RWPE2 (cell line): ENCODE measurements at regions not wholly inside any gene's neighbourhood (a gene's known extent, or its start where the extent isn't known, plus 50 kb on each side); places are given as distances from the start of the nearest gene placed in this dataset.

Source experiments
- ATAC-seq: fragments of 200-7000 bp; cut with Tn5 transposase; 3 replicates; pipeline ENCODE4 v1.9.1; 2021; ENCODE audit warnings: low read depth
- DNase-seq: peaks from one replicate; pipeline ENCODE4 v3.0.0-alpha.2; 2020; ENCODE audit warnings: low spot score
- H3K27ac ChIP-seq: fragments of 450-650 bp; 2 replicates; pipeline ENCODE4 v1.5.1; 2017; ENCODE audit warnings: mild to moderate bottlenecking; ENCODE audit not compliant: poor library complexity, severe bottlenecking
- H3K27me3 ChIP-seq: fragments of 250-450 bp; sonication (Bioruptor Pico); 2 replicates; pipeline ENCODE4 v1.5.1; 2021; ENCODE audit warnings: mild to moderate bottlenecking, moderate library complexity; ENCODE audit not compliant: insufficient read depth, poor library complexity, severe bottlenecking
- H3K36me3 ChIP-seq: fragments of 250-450 bp; sonication (Bioruptor Pico); 2 replicates; pipeline ENCODE4 v1.5.1; 2020; ENCODE audit warnings: low read depth, mild to moderate bottlenecking, moderate library complexity
- H3K4me1 ChIP-seq: fragments of 250-450 bp; sonication (Bioruptor Pico); 2 replicates; pipeline ENCODE4 v1.5.1; 2021; ENCODE audit warnings: mild to moderate bottlenecking, moderate library complexity; ENCODE audit not compliant: insufficient read depth, poor library complexity, severe bottlenecking
- H3K4me3 ChIP-seq: fragments of 250-450 bp; sonication (Bioruptor Pico); 2 replicates; pipeline ENCODE4 v1.5.1; 2021; ENCODE audit warnings: mild to moderate bottlenecking, moderate library complexity; ENCODE audit not compliant: severe bottlenecking
- H3K9me3 ChIP-seq: fragments of 250-450 bp; sonication (Bioruptor Pico); 2 replicates; pipeline ENCODE4 v1.5.1; 2021; ENCODE audit warnings: mild to moderate bottlenecking, moderate library complexity; ENCODE audit not compliant: severe bottlenecking
- TF ChIP-seq, protein P1 (sequence below): fragments of 450-650 bp; IDR thresholded peaks from one replicate; pipeline ENCODE4 v1.5.1; 2017; ENCODE audit warnings: mild to moderate bottlenecking, moderate library complexity; ENCODE audit not compliant: poor library complexity, severe bottlenecking

DNA sequence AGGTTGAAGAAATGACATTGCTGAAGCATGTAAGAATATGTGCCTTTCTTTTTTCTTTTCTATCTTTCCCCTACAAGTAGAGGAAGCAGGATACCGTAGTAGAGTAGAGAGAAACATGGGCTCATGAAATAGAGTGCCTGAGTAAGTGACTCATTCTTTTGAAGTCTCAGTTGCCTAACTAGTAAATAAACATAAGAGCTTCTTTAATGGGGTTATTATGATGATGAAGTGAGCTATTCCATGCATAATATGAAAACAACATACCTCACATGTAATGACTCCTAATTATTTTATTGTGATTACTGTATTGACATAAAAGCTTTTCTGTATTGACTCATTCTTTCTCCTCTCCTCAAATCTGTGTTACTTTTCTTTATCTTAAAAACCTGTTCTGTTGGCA is 1538.2 kb downstream of the TECRL start:
- H3K27me3 ChIP-seq = no peaks in the 10 kb centered on the region
- ATAC-seq (no peak), DNase-seq (no peak)
- H3K36me3 ChIP-seq = no peaks in the 10 kb centered on the region
- H3K27ac ChIP-seq = no peak overlapping the region
- H3K9me3 ChIP-seq = no peaks in the 10 kb centered on the region
- TF ChIP-seq, protein P1, sequence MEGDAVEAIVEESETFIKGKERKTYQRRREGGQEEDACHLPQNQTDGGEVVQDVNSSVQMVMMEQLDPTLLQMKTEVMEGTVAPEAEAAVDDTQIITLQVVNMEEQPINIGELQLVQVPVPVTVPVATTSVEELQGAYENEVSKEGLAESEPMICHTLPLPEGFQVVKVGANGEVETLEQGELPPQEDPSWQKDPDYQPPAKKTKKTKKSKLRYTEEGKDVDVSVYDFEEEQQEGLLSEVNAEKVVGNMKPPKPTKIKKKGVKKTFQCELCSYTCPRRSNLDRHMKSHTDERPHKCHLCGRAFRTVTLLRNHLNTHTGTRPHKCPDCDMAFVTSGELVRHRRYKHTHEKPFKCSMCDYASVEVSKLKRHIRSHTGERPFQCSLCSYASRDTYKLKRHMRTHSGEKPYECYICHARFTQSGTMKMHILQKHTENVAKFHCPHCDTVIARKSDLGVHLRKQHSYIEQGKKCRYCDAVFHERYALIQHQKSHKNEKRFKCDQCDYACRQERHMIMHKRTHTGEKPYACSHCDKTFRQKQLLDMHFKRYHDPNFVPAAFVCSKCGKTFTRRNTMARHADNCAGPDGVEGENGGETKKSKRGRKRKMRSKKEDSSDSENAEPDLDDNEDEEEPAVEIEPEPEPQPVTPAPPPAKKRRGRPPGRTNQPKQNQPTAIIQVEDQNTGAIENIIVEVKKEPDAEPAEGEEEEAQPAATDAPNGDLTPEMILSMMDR = no peak
- H3K4me1 ChIP-seq = no peaks in the 10 kb centered on the region
- H3K4me3 ChIP-seq = no peak overlapping the region

DNA sequence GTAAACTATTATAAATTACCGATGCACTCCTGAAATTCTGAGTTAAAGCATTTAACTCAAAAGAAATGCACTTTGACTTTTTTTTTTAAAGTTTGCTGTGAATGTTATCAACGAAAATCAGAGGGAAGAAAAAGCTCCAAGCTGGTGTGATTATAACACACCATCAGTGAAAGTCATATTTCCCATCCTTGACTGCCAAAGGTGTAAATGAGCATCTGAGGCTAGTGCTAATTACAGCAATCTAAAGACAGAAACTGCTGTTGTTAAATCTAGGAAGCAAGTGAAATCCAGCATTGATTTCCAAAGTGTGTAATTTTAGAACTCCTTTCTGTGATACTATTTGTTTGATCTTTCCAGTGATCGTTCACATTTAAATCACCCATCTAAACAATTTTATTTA is 1538.8 kb downstream of the TECRL start:
- TF ChIP-seq, protein P1 = no peak

DNA sequence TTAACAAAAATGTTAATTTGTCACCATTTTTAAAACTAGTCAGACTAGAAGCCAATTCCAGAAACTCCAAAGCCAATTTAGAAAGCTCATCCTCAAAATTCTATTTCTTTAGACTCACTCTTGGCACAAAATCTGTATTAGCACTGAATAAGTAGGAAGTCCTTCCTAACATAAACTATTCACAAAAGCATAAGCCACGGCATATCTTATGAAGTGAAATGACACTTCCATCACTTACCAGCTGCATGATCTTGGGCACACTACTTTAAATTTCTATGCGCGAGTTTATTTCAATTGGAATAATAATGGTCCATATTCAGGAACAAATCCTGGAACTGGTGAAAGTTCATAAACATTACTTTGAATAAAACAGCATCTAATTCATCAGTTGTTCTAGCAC is 1544.0 kb downstream of the TECRL start:
- H3K27me3 ChIP-seq = no peaks in the 10 kb centered on the region
- TF ChIP-seq, protein P1 = no peak
- ATAC-seq (no peak), DNase-seq (no peak)
- no peak overlapping the region for H3K27ac ChIP-seq
- H3K4me3 ChIP-seq = no peak overlapping the region
- no peaks in the 10 kb centered on the region for H3K9me3 ChIP-seq
- no peaks in the 10 kb centered on the region for H3K36me3 ChIP-seq
- no peaks in the 10 kb centered on the region for H3K4me1 ChIP-seq

More for the DNA sequence above, 1538.8 kb downstream of the TECRL start:
- H3K36me3 ChIP-seq = no peaks in the 10 kb centered on the region
- no peak for ATAC-seq
- H3K27me3 ChIP-seq = no peaks in the 10 kb centered on the region
- no peaks in the 10 kb centered on the region for H3K9me3 ChIP-seq
- H3K4me3 ChIP-seq = no peak overlapping the region
- H3K27ac ChIP-seq = no peak overlapping the region
- DNase-seq = no peak
- no peaks in the 10 kb centered on the region for H3K4me1 ChIP-seq

DNA sequence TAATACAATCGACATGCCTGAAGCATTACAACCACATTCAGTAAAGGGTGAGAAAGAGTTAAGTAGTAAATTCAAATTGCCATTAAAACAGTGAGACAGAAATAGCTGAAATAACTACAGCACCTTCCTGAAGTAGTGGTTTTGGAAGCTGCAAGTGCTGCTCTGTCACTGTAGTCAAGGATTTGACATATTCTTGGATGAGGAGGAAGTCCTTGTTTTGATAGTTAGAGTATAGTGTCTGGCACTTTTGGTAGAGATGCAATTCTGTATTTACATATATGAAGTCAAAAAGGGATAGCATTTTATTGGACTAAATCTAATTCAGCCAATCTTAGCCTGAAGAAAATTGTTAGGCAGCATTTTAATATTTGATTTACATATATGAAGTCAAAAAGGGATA is 1559.6 kb downstream of the TECRL start:
- H3K36me3 ChIP-seq = no peaks in the 10 kb centered on the region
- no peak overlapping the region for H3K4me3 ChIP-seq
- H3K9me3 ChIP-seq = no peaks in the 10 kb centered on the region
- H3K27me3 ChIP-seq = no peaks in the 10 kb centered on the region
- H3K27ac ChIP-seq = no peak overlapping the region
- DNase-seq (no peak), ATAC-seq (no peak)
- no peaks in the 10 kb centered on the region for H3K4me1 ChIP-seq
- TF ChIP-seq, protein P1 = no peak

DNA sequence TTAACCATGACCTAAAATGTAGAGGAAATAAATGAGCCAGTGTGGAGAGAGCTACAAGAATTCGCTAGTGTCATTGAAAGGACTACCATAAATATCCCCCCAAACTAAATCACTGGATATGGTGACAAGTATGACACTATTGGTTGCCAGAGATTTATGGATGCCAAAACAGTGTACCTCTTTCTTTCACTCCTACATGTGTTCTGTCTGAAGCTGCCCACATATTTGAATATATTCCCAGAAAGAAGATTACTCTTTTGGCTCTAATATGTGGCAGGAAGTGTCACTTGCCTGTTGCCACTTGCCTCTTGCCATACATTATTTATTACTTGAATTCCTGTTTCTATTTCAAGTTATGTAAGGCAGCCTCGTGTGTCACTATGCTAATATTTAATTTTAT is 1573.6 kb downstream of the TECRL start:
- no peaks in the 10 kb centered on the region for H3K9me3 ChIP-seq
- H3K36me3 ChIP-seq = no peaks in the 10 kb centered on the region
- ATAC-seq = no peak
- H3K4me1 ChIP-seq = no peaks in the 10 kb centered on the region
- H3K4me3 ChIP-seq = no peak overlapping the region
- H3K27me3 ChIP-seq = no peaks in the 10 kb centered on the region
- TF ChIP-seq, protein P1 = no peak
- DNase-seq = no peak
- no peak overlapping the region for H3K27ac ChIP-seq
